Keratinocyte (primary cell): ENCODE measurements at regions not wholly inside any gene's neighbourhood (a gene's known extent, or its start where the extent isn't known, plus 50 kb on each side); places are given as distances from the start of the nearest gene placed in this dataset.

Experiments used
- EZH2 ChIP-seq: IDR thresholded peaks from one replicate; pipeline ENCODE4 v1.6.1; 2012; ENCODE audit warnings: inconsistent platforms, mild to moderate bottlenecking, low read length, moderate library complexity
- TF ChIP-seq, protein P1 (sequence below), 3 experiments: IDR thresholded peaks in 1 of 3; conservative IDR thresholded peaks in 1 of 3; optimal IDR thresholded peaks in 1 of 3; 2 replicates in 2 of 3; 3 replicates in 1 of 3; pipeline versions ENCODE3 to v1.5.1; 2011; ENCODE audit warnings: low read length in 3 of 3, mild to moderate bottlenecking in 3 of 3, moderate library complexity in 2 of 3, control low read depth in 1 of 3, inconsistent platforms in 1 of 3; ENCODE audit not compliant: insufficient read depth in 2 of 3; ENCODE audit errors: extremely low read depth in 1 of 3

DNA sequence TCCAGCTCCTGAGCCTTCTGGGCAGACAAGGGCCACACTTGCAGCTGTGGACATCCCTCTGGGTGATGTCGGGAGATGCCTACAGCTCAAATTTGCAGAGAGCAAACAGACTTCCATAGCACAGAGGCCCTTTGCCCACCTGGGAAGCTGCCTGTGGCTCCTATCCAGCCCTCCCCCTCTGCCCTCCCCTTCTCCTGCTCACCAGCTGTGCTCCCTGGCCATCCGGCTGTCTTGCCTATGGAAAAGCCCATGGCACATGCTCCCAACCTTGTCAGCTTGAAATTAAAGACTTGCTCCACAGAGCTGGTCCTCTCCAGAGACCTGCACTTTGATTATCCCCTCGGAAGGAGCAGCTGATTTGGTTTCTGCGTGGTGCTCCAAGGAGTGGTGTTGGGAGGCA lies 118.9 kb upstream of the NECTIN1 start:
- TF ChIP-seq EZH2: no peak
- TF ChIP-seq, protein P1, sequence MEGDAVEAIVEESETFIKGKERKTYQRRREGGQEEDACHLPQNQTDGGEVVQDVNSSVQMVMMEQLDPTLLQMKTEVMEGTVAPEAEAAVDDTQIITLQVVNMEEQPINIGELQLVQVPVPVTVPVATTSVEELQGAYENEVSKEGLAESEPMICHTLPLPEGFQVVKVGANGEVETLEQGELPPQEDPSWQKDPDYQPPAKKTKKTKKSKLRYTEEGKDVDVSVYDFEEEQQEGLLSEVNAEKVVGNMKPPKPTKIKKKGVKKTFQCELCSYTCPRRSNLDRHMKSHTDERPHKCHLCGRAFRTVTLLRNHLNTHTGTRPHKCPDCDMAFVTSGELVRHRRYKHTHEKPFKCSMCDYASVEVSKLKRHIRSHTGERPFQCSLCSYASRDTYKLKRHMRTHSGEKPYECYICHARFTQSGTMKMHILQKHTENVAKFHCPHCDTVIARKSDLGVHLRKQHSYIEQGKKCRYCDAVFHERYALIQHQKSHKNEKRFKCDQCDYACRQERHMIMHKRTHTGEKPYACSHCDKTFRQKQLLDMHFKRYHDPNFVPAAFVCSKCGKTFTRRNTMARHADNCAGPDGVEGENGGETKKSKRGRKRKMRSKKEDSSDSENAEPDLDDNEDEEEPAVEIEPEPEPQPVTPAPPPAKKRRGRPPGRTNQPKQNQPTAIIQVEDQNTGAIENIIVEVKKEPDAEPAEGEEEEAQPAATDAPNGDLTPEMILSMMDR (optimal IDR thresholded peaks at IDR 0.05 in 1 of 3, IDR thresholded peaks at IDR 0.05 in 1 of 3, conservative IDR thresholded peaks at IDR 0.05 in 1 of 3; ENCODE audit: extremely low read depth in 1 of 3, insufficient read depth in 2 of 3, low read length in 3 of 3): no peak
